PC-3 (cell line): ENCODE measurements at regions not wholly inside any gene's neighbourhood (a gene's known extent, or its start where the extent isn't known, plus 50 kb on each side); places are given as distances from the start of the nearest gene placed in this dataset.

ENCODE experiments used
- CTCF ChIP-seq: fragments of 300-600 bp; sonication (generic); conservative IDR thresholded peaks from 2 replicates; pipeline ENCODE4 v1.5.1; 2017; ENCODE audit warnings: antibody characterized with exemption, low read depth, mild to moderate bottlenecking, low read length
- EZH2 ChIP-seq: fragments of 300-600 bp; sonication (generic); IDR thresholded peaks from one replicate; pipeline ENCODE4 v1.6.1; 2017; ENCODE audit warnings: antibody characterized with exemption, mild to moderate bottlenecking, low read length; ENCODE audit not compliant: unreplicated experiment

GRCh38 chr13:78829821-78830220 lies 170.9 kb upstream of the OBI1 start:
- TF ChIP-seq CTCF (no peak), EZH2 (no peak)
